IMR-90 (cell line): ENCODE measurements at regions not wholly inside any gene's neighbourhood (a gene's known extent, or its start where the extent isn't known, plus 50 kb on each side); places are given as distances from the start of the nearest gene placed in this dataset.
A peak's percentile ranks its signal among the peaks of the same experiment; 100 is the strongest.

Experiments used
- ATAC-seq: fragments of 200-7000 bp; cut with Tn5 transposase; 2 replicates; pipeline ENCODE4 v1.9.1; 2020; ENCODE audit warnings: low read depth, mild to moderate bottlenecking, moderate library complexity
- BruUV-seq: library from RNA; stranded (reverse); fragments of 400-500 nt; replicated peaks from 2 replicates; lab custom pipeline; 2021; lab: Mats Ljungman, UMichigan
- CTCF ChIA-PET: fragments of 300-600 bp; formaldehyde crosslinking; extraction: SDS; loops from one replicate; lab custom pipeline; 2021; ENCODE audit warnings: antibody characterized with exemption; lab: Yijun Ruan, JAX
- POLR2A ChIA-PET: fragments of 300-600 bp; sonication (Branson Sonifier 250); formaldehyde crosslinking; loops from one replicate; lab custom pipeline; 2022; ENCODE audit warnings: antibody characterized with exemption; ENCODE audit not compliant: unreplicated experiment; lab: Charles Lee
- DNase-seq: peaks from one replicate; pipeline ENCODE4 v3.0.0; 2013
- H2AFZ ChIP-seq: replicated peaks from 2 replicates; pipeline ENCODE3; 2013; ENCODE audit warnings: low read length, mild to moderate bottlenecking; ENCODE audit not compliant: poor library complexity
- H2AK5ac ChIP-seq: 2 replicates; pipeline ENCODE4 v1.6.1; 2013; ENCODE audit warnings: low read depth, low read length, inconsistent platforms
- H2AK9ac ChIP-seq: replicated peaks from 2 replicates; pipeline ENCODE3; 2013; ENCODE audit warnings: mild to moderate bottlenecking, low read depth, low read length, moderate library complexity; ENCODE audit not compliant: poor library complexity
- H2BK120ac ChIP-seq: 2 replicates; pipeline ENCODE4 v1.6.1; 2013; ENCODE audit warnings: low read depth, low read length, inconsistent platforms
- H2BK15ac ChIP-seq: 3 replicates; pipeline ENCODE4 v1.6.1; 2013; ENCODE audit warnings: low read depth, low read length, inconsistent platforms
- H2BK20ac ChIP-seq: 2 replicates; pipeline ENCODE4 v1.6.1; 2013; ENCODE audit warnings: low read depth, mild to moderate bottlenecking, inconsistent platforms, low read length, moderate library complexity
- H2BK5ac ChIP-seq: 2 replicates; pipeline ENCODE4 v1.6.1; 2013; ENCODE audit warnings: mild to moderate bottlenecking, low read depth, low read length, inconsistent platforms; ENCODE audit not compliant: poor library complexity, severe bottlenecking
- H3K14ac ChIP-seq: replicated peaks from 2 replicates; pipeline ENCODE4 v1.6.1; 2013; ENCODE audit warnings: low read depth, low read length, inconsistent platforms
- H3K18ac ChIP-seq: 2 replicates; pipeline ENCODE4 v1.6.1; 2013; ENCODE audit warnings: low read depth, low read length, control low read depth
- H3K23ac ChIP-seq: 2 replicates; pipeline ENCODE4 v1.6.1; 2013; ENCODE audit warnings: low read depth, low read length, inconsistent platforms
- H3K27ac ChIP-seq: 2 replicates; pipeline ENCODE4 v1.5.1; 2013; ENCODE audit warnings: mild to moderate bottlenecking, control low read depth, low read length; ENCODE audit not compliant: insufficient read depth
- H3K27me3 ChIP-seq: 2 replicates; pipeline ENCODE4 v1.6.1; 2013; ENCODE audit warnings: low read length; ENCODE audit not compliant: control insufficient read depth, insufficient read depth
- H3K36me3 ChIP-seq: 2 replicates; pipeline ENCODE4 v1.6.1; 2013; ENCODE audit warnings: low read length, mixed read lengths; ENCODE audit not compliant: control insufficient read depth, insufficient read depth
- H3K4ac ChIP-seq: 2 replicates; pipeline ENCODE4 v1.6.1; 2013; ENCODE audit warnings: low read depth, low read length, inconsistent platforms
- H3K4me1 ChIP-seq: 2 replicates; pipeline ENCODE4 v1.6.1; 2013; ENCODE audit warnings: low read length, mixed read lengths; ENCODE audit not compliant: control insufficient read depth, insufficient read depth
- H3K4me2 ChIP-seq: 2 replicates; pipeline ENCODE4 v1.6.1; 2013; ENCODE audit warnings: low read depth, mild to moderate bottlenecking, control low read depth, low read length, moderate library complexity
- H3K4me3 ChIP-seq: 2 replicates; pipeline ENCODE4 v1.5.1; 2013; ENCODE audit warnings: low read depth, mild to moderate bottlenecking, control low read depth, low read length, moderate library complexity; ENCODE audit not compliant: insufficient read depth
- H3K56ac ChIP-seq: 2 replicates; pipeline ENCODE4 v1.6.1; 2013; ENCODE audit warnings: low read length, inconsistent platforms; ENCODE audit not compliant: insufficient read depth; ENCODE audit errors: extremely low read depth
- H3K79me1 ChIP-seq, 2 experiments: 2 replicates each; pipeline ENCODE4 v1.6.1; 2013; ENCODE audit warnings: low read length in 2 of 2, inconsistent platforms in 1 of 2, low read depth in 1 of 2
- H3K9ac ChIP-seq: 2 replicates; pipeline ENCODE4 v1.6.1; 2013; ENCODE audit warnings: low read depth, low read length, control low read depth
- H3K9me1 ChIP-seq: 2 replicates; pipeline ENCODE4 v1.6.1; 2013; ENCODE audit warnings: low read length, inconsistent platforms; ENCODE audit not compliant: insufficient read depth
- H3K9me3 ChIP-seq: 2 replicates; pipeline ENCODE4 v1.6.1; 2013; ENCODE audit warnings: low read length; ENCODE audit not compliant: control insufficient read depth, insufficient read depth
- H4K20me1 ChIP-seq: 2 replicates; pipeline ENCODE4 v1.6.1; 2013; ENCODE audit warnings: low read length, inconsistent platforms; ENCODE audit not compliant: insufficient read depth
- H4K5ac ChIP-seq: 2 replicates; pipeline ENCODE4 v1.6.1; 2013; ENCODE audit warnings: mild to moderate bottlenecking, low read depth, low read length, control low read depth
- H4K8ac ChIP-seq, 2 experiments: 2 replicates each; pipeline ENCODE4 v1.6.1; 2013; ENCODE audit warnings: low read depth in 2 of 2, low read length in 2 of 2, control low read depth in 1 of 2, inconsistent platforms in 1 of 2
- H4K91ac ChIP-seq: 2 replicates; pipeline ENCODE4 v1.6.1; 2013; ENCODE audit warnings: low read depth, low read length, inconsistent platforms; ENCODE audit not compliant: insufficient read depth
- CEBPB ChIP-seq: IDR thresholded peaks from 2 replicates; pipeline ENCODE4 v1.6.1; 2012; ENCODE audit warnings: low read depth, low read length, improper control_type of control experiment
- RCOR1 ChIP-seq: IDR thresholded peaks from 2 replicates; pipeline ENCODE4 v1.6.1; 2012; ENCODE audit warnings: mild to moderate bottlenecking, low read length, improper control_type of control experiment; ENCODE audit not compliant: insufficient replicate concordance
- dilution Hi-C: fragments of 300-500 bp; cut with HindIII; formaldehyde crosslinking; loops from one replicate; pipeline ENCODE4 v1.14.3; 2018; ENCODE audit warnings: low sequenced_read_pairs; ENCODE audit not compliant: unreplicated experiment
- in situ Hi-C: fragments of 300-500 bp; cut with MboI; formaldehyde crosslinking; loops from 3 replicates; pipeline ENCODE4 v1.14.3; 2019; ENCODE audit warnings: low sequenced_read_pairs, inconsistent platforms, mixed read lengths
- intact Hi-C: fragments of 100-400 bp; cut with micrococcal nuclease; formaldehyde crosslinking; loops from 2 replicates; pipeline ENCODE4 v1.10.0; 2022

DNA sequence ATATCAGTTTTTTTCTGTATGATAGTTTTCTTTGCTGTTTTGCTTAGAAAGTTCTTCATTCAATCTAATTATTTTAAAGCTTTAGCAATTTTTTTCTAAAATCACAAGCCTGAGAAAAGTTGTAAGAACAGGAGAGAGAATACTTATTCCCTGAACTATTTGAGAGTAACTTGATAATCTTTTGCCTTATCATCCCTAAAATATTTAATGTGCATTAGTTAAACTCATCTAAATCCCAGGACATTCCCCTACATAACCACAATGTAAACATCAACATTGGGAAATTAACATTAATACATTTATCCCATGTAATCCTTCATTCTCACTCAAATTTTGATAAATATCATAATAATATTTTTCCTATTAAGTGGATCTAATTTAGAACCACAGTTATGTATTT, 241.8 kb downstream of the CD109 start:
- Histone ChIP-seq H4K5ac (no peak overlapping the region), H3K4me2 (no peak overlapping the region), H3K14ac (no peak overlapping the region), H2AFZ (no peak overlapping the region), H3K4ac (no peak overlapping the region), H3K9me1 (peaks cover 7% of the 10 kb centered on the region; the same call in 1 of the 2 replicates), H2AK9ac (no peak overlapping the region), H4K91ac (no peak overlapping the region), H3K27me3 (no peaks in the 10 kb centered on the region), H2BK5ac (no peak overlapping the region), H3K27ac (no peak overlapping the region), H3K56ac (no peak overlapping the region), H4K20me1 (no peaks in the 10 kb centered on the region), H2AK5ac (no peak overlapping the region), H4K8ac (no peak overlapping the region), H3K4me1 (peaks cover 7% of the 10 kb centered on the region), H3K9ac (no peak overlapping the region), H2BK15ac (no peak overlapping the region), H3K79me1 (no peaks in the 10 kb centered on the region), H2BK20ac (no peak overlapping the region), H2BK120ac (no peak overlapping the region), H3K9me3 (peaks cover 3% of the 10 kb centered on the region; the same call in 1 of the 2 replicates), H3K36me3 (no peaks in the 10 kb centered on the region), H3K18ac (no peak overlapping the region), H3K4me3 (no peak overlapping the region), H3K23ac (no peak overlapping the region)
- intact Hi-C loops (no loop called here), in situ Hi-C loops (no loop called here), dilution Hi-C loops (no loop called here)
- no TSS peak for BruUV-seq
- peak; percentile 52 for DNase-seq
- ChIA-PET POLR2A (no interaction called here), CTCF (no interaction called here)
- peak; percentile 75 for ATAC-seq
- TF ChIP-seq CEBPB (0 out of 2 replicates have a peak, but pooled peaks have one; percentile 6), RCOR1 (no peak)
